ENCODE measurements at regions not wholly inside any gene's neighbourhood (a gene's known extent, or its start where the extent isn't known, plus 50 kb on each side); places are given as distances from the start of the nearest gene placed in this dataset.

DNA sequence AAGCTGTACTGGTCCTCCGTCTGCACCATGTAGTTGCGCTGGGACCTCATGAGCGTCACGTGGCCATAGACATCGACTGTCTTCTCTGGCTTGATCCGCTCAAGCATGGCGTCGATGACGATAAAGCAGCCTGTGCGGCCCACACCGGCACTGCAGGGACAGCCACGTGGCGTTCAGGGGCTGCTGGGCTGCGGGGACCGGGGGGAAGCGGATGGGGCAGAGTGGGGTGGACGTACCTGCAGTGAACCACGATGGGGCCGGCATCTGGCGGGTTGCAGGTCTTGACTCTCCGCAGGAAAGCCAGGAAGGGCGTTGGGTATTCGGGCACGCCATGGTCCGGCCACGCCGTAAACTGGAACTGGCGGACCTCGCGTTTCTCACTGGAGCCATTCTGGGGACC lies 128.5 kb downstream of the PTPRS start:
- Mint-ChIP-seq H3K9me3 (peaks cover 0 to 6% of the 10 kb centered on the region in 2 experiments; a peak in 3 of 5 replicates), H3K4me3 (no peak overlapping the region), H3K4me1 (no peaks in the 10 kb centered on the region), H3K27me3 (ENCODE audit: low read depth) (no peaks in the 10 kb centered on the region), H3K27ac (no peak overlapping the region), H3K36me3 (ENCODE audit: insufficient read depth in 1 of 3, low read depth in 3 of 3) (peaks cover 0 to 48% (median 14%) of the 10 kb centered on the region in 3 experiments; a peak in 6 of 7 replicates)
- no peak for TF ChIP-seq CTCF (conservative IDR thresholded peaks at IDR 0.05)
- no peaks in the 10 kb centered on the region for H3K9me3 ChIP-seq (ENCODE audit: control insufficient read depth, low read depth, low read length)
- H3K4ac ChIP-seq (ENCODE audit: low read depth, low read length) = no peak overlapping the region
- H3K23me2 ChIP-seq (ENCODE audit: insufficient read length, low read depth, low read length, poor library complexity, severe bottlenecking) = peaks cover 4% of the 10 kb centered on the region
- H3T11ph ChIP-seq (ENCODE audit: low read length) = no peak overlapping the region
- H2AFZ ChIP-seq (ENCODE audit: low read length) = no peak overlapping the region
- peaks cover 3% of the 10 kb centered on the region for H4K20me1 ChIP-seq (ENCODE audit: control insufficient read depth, insufficient read depth, insufficient read length)
- H2BK20ac ChIP-seq (ENCODE audit: low read depth, low read length, poor library complexity, severe bottlenecking) = no peak overlapping the region
- WGBS (ENCODE audit: extremely low coverage, insufficient read length, low lambda C conversion rate) = no CpG with 5 or more reads among the region's 30 CpGs
- H4K8ac ChIP-seq (replicated peaks; ENCODE audit: insufficient read length, low read depth, low read length) = no peak overlapping the region
- no peaks in the 10 kb centered on the region for H3K79me1 ChIP-seq (ENCODE audit: insufficient read depth, low read depth, low read length, poor library complexity, severe bottlenecking)
- H3K4me1 ChIP-seq (ENCODE audit: insufficient read depth, low read length) = no peaks in the 10 kb centered on the region
- no peak overlapping the region for H3K56ac ChIP-seq (ENCODE audit: insufficient read length, low read depth, low read length)
- H3K79me2 ChIP-seq (ENCODE audit: insufficient read depth, low read length) = no peaks in the 10 kb centered on the region
- no peak overlapping the region for H3K4me2 ChIP-seq (ENCODE audit: insufficient read depth, insufficient read length, low read length)
- no peak overlapping the region for H4K91ac ChIP-seq (ENCODE audit: insufficient read length, low read depth, low read length)
- H3K14ac ChIP-seq (ENCODE audit: insufficient read depth, low read length) = no peak overlapping the region
- no peak overlapping the region for H2BK5ac ChIP-seq (ENCODE audit: insufficient read length, low read length)
- DNase-seq = no peak
- H2AK5ac ChIP-seq (ENCODE audit: insufficient read length, low read length) = no peak overlapping the region
- H2BK120ac ChIP-seq (ENCODE audit: low read depth, low read length, poor library complexity, severe bottlenecking) = no peak overlapping the region
- H3K18ac ChIP-seq (ENCODE audit: insufficient read length, low read depth, low read length) = no peak overlapping the region
- H2BK12ac ChIP-seq (ENCODE audit: insufficient read length, low read depth, low read length) = no peak overlapping the region
- no peak overlapping the region for H4K5ac ChIP-seq (ENCODE audit: insufficient read length, low read depth, low read length)
- no peak overlapping the region for H3K27ac ChIP-seq (ENCODE audit: insufficient read length, low read depth, low read length)
- no peak overlapping the region for H2BK15ac ChIP-seq (ENCODE audit: low read depth, low read length)
- no peaks in the 10 kb centered on the region for H3K27me3 ChIP-seq (ENCODE audit: insufficient read depth, low read length)
- H3K9ac ChIP-seq (ENCODE audit: extremely low read depth, insufficient read length, low read length) = no peak overlapping the region
- no peak overlapping the region for H3K23ac ChIP-seq (ENCODE audit: insufficient read length, low read depth, low read length)
